HG03280 (cell line): ENCODE measurements at regions not wholly inside any gene's neighbourhood (a gene's known extent, or its start where the extent isn't known, plus 50 kb on each side); places are given as distances from the start of the nearest gene placed in this dataset.

Experiments used
- ATAC-seq: cut with Tn5 transposase; IDR thresholded peaks from one replicate; pipeline ENCODE4 v1.9.1; 2021; ENCODE audit warnings: mild to moderate bottlenecking, moderate library complexity; ENCODE audit not compliant: unreplicated experiment

DNA sequence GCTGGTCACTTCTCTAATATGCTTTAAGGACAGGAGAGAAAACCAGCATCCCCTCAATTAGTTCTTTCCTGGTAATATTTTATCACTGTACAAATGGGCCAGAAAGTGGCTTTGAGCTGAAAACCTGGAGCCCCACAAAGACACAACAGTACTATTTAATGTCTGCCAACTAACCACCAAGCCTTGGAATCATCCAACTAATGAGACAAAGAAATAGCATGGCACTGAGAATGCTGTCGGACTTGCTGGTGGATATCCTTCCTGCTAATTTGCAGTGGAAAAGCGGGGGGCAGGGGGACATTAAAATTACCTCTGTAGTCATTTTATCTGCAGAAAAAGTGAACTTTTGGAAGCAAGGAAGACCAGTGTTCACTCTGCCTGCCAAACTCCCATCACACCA is 288.5 kb downstream of the KBTBD8 start:
- no peak for ATAC-seq

DNA sequence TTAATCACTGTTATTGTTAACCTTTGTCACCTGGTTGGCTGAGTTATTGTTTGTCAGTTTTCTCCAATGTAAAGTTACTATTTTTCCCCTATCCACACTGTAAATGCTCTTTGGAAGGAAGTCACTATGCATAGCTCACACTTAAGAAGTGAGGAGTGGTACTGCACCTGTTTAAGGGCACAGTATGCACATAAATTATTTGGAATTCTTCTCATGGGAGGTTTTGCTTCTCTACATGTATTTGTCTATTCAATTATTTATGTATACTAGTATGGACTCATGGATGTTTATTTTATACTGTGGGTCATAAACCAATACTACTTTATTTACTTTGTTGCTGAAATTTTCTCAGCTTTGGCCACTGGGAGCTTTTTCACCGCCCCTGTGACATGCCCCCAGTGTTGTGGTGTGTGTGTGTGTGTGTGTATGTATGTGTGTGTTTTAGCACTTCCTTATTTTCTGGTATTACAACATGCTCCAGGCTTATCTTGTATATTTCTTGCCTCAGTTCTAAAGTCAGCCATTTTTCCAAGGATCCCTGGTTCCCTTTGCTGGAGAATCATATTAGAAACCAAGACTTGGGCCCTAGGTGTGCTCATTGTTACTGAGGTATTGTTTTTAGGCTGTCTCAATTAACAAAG is 290.5 kb downstream of the KBTBD8 start:
- ATAC-seq = no peak

GRCh38 chr3:67289626-67290025 is 291.5 kb downstream of the KBTBD8 start:
- ATAC-seq = no peak

- ATAC-seq = peak; percentile 47
Measured at GRCh38 chr3:67290438-67290837, 292.3 kb downstream of the KBTBD8 start.

DNA sequence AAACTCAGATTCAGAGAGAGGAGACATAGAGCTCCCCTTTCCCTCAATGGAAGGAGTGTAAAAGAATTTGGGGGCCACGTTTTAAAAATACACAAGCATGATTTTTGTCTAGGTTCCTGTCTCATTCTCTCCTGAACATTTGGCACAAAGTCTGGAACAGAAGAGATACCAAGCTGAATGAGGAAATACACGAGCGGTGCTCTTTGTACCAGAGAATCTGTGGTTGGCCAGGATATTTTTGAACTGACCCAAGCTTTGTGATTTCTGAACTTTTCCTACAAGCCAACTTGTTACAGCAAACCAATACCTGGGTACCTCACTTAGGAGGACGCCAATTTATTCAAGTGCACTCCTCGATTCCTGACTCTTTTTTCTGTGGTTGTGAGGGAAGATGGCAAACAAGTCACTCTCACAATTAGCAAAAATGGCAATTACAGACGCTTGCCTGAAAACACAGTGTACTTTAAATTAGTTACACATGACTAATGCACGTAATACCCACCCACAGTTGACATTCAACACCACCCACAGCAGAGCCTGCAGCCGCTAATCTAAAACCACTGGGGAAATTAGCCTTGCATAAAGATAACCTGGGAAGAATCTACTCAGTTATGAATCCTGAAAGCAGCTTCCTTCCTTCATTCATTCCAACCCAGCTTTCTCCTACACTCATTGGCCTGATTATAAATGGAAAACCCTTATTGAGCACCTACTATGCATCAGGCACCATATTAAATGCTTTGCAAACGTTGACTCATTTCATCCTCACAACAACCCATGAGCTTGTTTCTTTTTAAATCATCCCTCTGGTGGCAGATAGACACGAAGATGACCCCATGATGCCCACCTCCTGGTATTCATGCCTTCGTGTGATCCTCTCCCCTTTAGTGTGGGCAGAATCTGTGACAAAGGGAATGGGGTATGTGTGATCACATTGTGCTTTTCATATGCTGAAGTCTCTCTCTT is 293.5 kb downstream of the KBTBD8 start:
- ATAC-seq = no peak

- ATAC-seq = no peak
Measured at GRCh38 chr3:67292356-67293121, 294.4 kb downstream of the KBTBD8 start.

- ATAC-seq = no peak
Measured at GRCh38 chr3:67294341-67294740, 296.2 kb downstream of the KBTBD8 start.

DNA sequence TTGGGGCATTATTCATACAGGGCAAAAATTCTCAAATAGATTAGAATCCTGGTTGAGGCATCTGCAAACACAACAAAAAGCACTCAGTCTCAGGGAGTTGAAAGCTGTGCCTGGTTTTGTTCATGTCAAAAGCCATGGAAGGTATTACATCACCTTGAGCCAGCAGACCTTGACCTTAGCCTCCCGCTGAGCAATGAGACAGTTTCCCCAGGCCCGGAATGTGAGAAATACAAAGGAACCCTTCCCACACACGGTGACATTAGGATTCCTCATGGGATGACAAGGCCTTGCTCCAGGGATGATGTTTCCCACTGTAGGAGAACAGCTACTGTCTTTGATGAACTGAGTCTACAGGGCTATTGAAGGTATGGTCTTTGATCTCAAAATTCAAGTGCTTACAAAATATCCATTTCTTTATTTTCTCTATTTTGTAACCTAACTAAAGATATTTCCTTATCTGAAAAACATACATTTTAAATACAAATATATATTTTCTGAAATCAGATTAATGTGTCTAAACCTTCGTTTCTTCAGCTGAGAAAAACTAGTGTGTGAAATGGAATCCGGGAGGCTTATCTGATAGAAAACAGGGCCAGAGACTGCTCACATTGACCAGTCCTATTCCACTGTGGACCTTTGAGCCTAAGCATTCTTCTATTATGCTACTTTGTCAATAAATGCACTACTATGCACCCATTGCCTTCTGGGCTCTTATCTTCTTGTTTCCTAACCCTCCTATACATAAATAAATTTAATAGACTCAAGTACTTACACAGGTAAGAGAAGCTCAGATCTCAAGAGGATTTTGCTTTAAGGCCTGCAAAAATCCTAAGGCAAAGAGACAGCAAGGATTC is 298.2 kb downstream of the KBTBD8 start:
- ATAC-seq = no peak

DNA sequence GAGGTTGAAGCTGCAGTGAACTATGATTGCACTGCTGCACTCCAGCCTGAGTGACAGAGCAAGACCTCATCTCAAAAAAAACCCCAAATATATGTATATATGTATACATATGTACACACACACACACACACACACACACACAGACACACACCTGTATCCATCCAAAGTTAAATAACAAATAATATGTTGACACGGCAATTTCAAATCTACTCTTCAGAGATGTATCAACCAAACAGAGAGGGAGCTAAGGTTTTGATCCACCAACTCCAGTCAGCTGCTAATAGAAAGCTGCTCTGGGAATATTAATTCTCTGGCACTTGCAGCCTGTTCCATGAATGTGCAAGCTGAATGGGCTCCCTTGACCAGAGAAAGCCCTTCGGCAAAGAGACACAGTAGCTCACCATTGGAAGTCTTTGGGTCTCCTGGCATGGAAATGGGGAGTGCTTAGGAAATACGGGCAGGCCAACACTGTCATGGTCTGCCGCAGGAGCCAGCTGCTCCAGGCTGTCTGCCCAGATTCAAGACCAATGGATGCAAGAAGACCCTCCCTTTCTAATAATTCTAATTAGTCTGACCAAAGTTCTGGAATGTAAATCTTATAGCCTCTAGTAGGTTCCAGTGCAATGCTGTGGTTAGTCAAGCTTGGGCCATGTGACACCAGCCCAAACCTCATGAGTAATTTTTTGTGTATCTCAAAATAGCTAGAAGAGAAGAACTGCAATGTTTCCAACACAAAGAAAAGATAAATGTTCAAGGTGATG is 299.8 kb downstream of the KBTBD8 start:
- no peak for ATAC-seq

GRCh38 chr3:67301556-67301955 is 303.4 kb downstream of the KBTBD8 start:
- ATAC-seq = no peak

GRCh38 chr3:67302489-67302888 is 304.4 kb downstream of the KBTBD8 start:
- no peak for ATAC-seq

GRCh38 chr3:67305160-67305559 is 307.1 kb downstream of the KBTBD8 start:
- no peak for ATAC-seq

- ATAC-seq = no peak
Measured at GRCh38 chr3:67305922-67306321, 307.8 kb downstream of the KBTBD8 start.

GRCh38 chr3:67311440-67311839 is 313.3 kb downstream of the KBTBD8 start:
- no peak for ATAC-seq

GRCh38 chr3:67312155-67312554 is 314.0 kb downstream of the KBTBD8 start:
- no peak for ATAC-seq

DNA sequence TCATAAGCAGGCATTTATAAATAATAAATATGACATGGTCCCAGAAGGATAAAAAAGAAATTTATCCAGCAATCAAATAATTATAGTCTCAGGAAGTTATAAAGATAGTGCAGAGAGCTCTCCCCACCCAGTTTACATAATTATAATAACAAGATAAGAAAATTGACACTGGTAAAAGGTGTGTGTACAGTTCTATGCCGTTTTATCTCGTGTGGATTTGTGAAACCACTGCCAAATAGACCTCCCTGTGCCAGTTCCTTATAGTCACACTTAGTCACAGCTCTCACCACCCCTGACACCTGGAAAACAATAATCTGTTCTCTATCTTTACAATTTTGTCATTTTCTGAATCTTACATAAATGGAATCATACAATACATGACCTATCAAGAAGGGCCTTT is 320.1 kb downstream of the KBTBD8 start:
- ATAC-seq = no peak

DNA sequence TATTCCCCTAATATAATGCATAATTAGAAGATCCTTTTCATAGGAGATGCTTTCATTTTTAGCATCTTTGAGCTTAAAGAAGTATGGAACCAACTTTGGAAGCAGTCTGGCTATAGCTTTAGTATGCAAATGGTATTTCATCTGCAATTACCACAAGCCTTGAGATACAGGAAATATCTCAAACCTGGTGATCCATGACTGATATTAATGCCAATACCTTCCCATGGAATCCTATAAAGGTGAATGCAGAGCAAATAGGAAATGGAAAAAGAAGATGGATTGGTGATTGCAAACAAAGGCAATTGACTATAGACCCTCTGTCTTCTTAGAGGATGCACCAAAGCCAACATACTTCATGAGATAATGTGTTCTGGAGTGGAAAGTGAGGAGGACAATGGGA is 326.4 kb downstream of the KBTBD8 start:
- ATAC-seq = no peak
